ENCODE measurements at regions not wholly inside any gene's neighbourhood (a gene's known extent, or its start where the extent isn't known, plus 50 kb on each side); places are given as distances from the start of the nearest gene placed in this dataset.

GRCh38 chr6:19137505-19137904 is 699.7 kb upstream of the ID4 start:
- no peaks in the 10 kb centered on the region for H3K36me3 Mint-ChIP-seq
- H3K4me1 ChIP-seq (ENCODE audit: control insufficient read depth, insufficient read depth, low read length, poor library complexity, severe bottlenecking), result no peaks in the 10 kb centered on the region
- H3K4me3 Mint-ChIP-seq, result no peak overlapping the region
- H3K27me3 Mint-ChIP-seq, result no peaks in the 10 kb centered on the region
- no peaks in the 10 kb centered on the region for H3K27me3 ChIP-seq (ENCODE audit: control insufficient read depth, insufficient read depth, low read length)
- H3K36me3 ChIP-seq (ENCODE audit: control insufficient read depth, insufficient read depth, low read length), result no peaks in the 10 kb centered on the region
- no peak for ATAC-seq (ENCODE audit: low read depth in 2 of 2)
- H3K4me1 Mint-ChIP-seq, result no peaks in the 10 kb centered on the region
- H3K27ac ChIP-seq (ENCODE audit: insufficient read depth, low read length, poor library complexity, severe bottlenecking), result no peak overlapping the region
- H3K9me3 ChIP-seq (ENCODE audit: control insufficient read depth in 2 of 2, low read length in 2 of 2), result peaks cover 0 to under 1% of the 10 kb centered on the region in 2 experiments
- H3K27ac Mint-ChIP-seq, result no peak overlapping the region
- peaks cover 0 to 8% (median 2%) of the 10 kb centered on the region in 7 donors for H3K9me3 Mint-ChIP-seq
- no peak overlapping the region for H3K4me3 ChIP-seq (ENCODE audit: low read depth, low read length)
- DNase-seq, result no peak

GRCh38 chr6:19142275-19142674 is 694.9 kb upstream of the ID4 start:
- no peaks in the 10 kb centered on the region for H3K36me3 Mint-ChIP-seq
- no peak overlapping the region for H3K4me3 ChIP-seq (ENCODE audit: low read depth, low read length)
- H3K4me1 ChIP-seq (ENCODE audit: control insufficient read depth, insufficient read depth, low read length, poor library complexity, severe bottlenecking), result no peaks in the 10 kb centered on the region
- DNase-seq (no peak), ATAC-seq (ENCODE audit: low read depth in 2 of 2) (no peak)
- H3K27ac Mint-ChIP-seq, result no peak overlapping the region
- H3K9me3 Mint-ChIP-seq, result peaks cover 0 to 11% (median 4%) of the 10 kb centered on the region in 7 donors
- H3K4me3 Mint-ChIP-seq, result no peak overlapping the region
- H3K4me1 Mint-ChIP-seq, result no peaks in the 10 kb centered on the region
- H3K9me3 ChIP-seq (ENCODE audit: control insufficient read depth in 2 of 2, low read length in 2 of 2), result peaks cover 0 to 5% of the 10 kb centered on the region in 2 experiments
- no peaks in the 10 kb centered on the region for H3K27me3 ChIP-seq (ENCODE audit: control insufficient read depth, insufficient read depth, low read length)
- H3K27me3 Mint-ChIP-seq, result no peaks in the 10 kb centered on the region
- no peak overlapping the region for H3K27ac ChIP-seq (ENCODE audit: insufficient read depth, low read length, poor library complexity, severe bottlenecking)
- no peaks in the 10 kb centered on the region for H3K36me3 ChIP-seq (ENCODE audit: control insufficient read depth, insufficient read depth, low read length)

- Mint-ChIP-seq H3K4me1 (no peaks in the 10 kb centered on the region), H3K36me3 (no peaks in the 10 kb centered on the region), H3K27ac (no peak overlapping the region), H3K4me3 (no peak overlapping the region), H3K27me3 (no peaks in the 10 kb centered on the region), H3K9me3 (peaks cover 4 to 23% (median 7%) of the 10 kb centered on the region in 7 donors)
- Histone ChIP-seq H3K9me3 (ENCODE audit: control insufficient read depth in 2 of 2, low read length in 2 of 2) (no peaks in the 10 kb centered on the region), H3K27ac (ENCODE audit: insufficient read depth, low read length, poor library complexity, severe bottlenecking) (no peak overlapping the region), H3K36me3 (ENCODE audit: control insufficient read depth, insufficient read depth, low read length) (no peaks in the 10 kb centered on the region), H3K4me3 (ENCODE audit: low read depth, low read length) (no peak overlapping the region), H3K4me1 (ENCODE audit: control insufficient read depth, insufficient read depth, low read length, poor library complexity, severe bottlenecking) (no peaks in the 10 kb centered on the region), H3K27me3 (ENCODE audit: control insufficient read depth, insufficient read depth, low read length) (no peaks in the 10 kb centered on the region)
- DNase-seq (no peak), ATAC-seq (ENCODE audit: low read depth in 2 of 2) (no peak)
Observed at GRCh38 chr6:19150307-19150706, 686.9 kb upstream of the ID4 start.

- no peaks in the 10 kb centered on the region for H3K4me1 ChIP-seq (ENCODE audit: control insufficient read depth, insufficient read depth, low read length, poor library complexity, severe bottlenecking)
- no peaks in the 10 kb centered on the region for H3K36me3 Mint-ChIP-seq
- H3K9me3 Mint-ChIP-seq, result peaks cover 4 to 16% (median 7%) of the 10 kb centered on the region in 7 donors
Observed at GRCh38 chr6:19153270-19153980, 683.7 kb upstream of the ID4 start.

GRCh38 chr6:19153981-19154295 is 683.2 kb upstream of the ID4 start:
- Mint-ChIP-seq H3K4me1 (no peaks in the 10 kb centered on the region), H3K27ac (no peak overlapping the region), H3K9me3 (peaks cover under 1 to 14% (median 7%) of the 10 kb centered on the region in 7 donors), H3K27me3 (no peaks in the 10 kb centered on the region), H3K36me3 (no peaks in the 10 kb centered on the region), H3K4me3 (no peak overlapping the region)
- Histone ChIP-seq H3K4me3 (ENCODE audit: low read depth, low read length) (no peak overlapping the region), H3K27me3 (ENCODE audit: control insufficient read depth, insufficient read depth, low read length) (no peaks in the 10 kb centered on the region), H3K9me3 (ENCODE audit: control insufficient read depth in 2 of 2, low read length in 2 of 2) (no peaks in the 10 kb centered on the region), H3K36me3 (ENCODE audit: control insufficient read depth, insufficient read depth, low read length) (no peaks in the 10 kb centered on the region), H3K4me1 (ENCODE audit: control insufficient read depth, insufficient read depth, low read length, poor library complexity, severe bottlenecking) (no peaks in the 10 kb centered on the region), H3K27ac (ENCODE audit: insufficient read depth, low read length, poor library complexity, severe bottlenecking) (no peak overlapping the region)
- DNase-seq, result no peak
- no peak for ATAC-seq (ENCODE audit: low read depth in 2 of 2)

More at GRCh38 chr6:19153270-19153980, 683.7 kb upstream of the ID4 start:
- DNase-seq (no peak), ATAC-seq (ENCODE audit: low read depth in 2 of 2) (no peak)
- H3K4me1 Mint-ChIP-seq, result no peaks in the 10 kb centered on the region
- no peak overlapping the region for H3K4me3 ChIP-seq (ENCODE audit: low read depth, low read length)
- H3K27me3 Mint-ChIP-seq, result no peaks in the 10 kb centered on the region
- no peaks in the 10 kb centered on the region for H3K36me3 ChIP-seq (ENCODE audit: control insufficient read depth, insufficient read depth, low read length)
- H3K27ac ChIP-seq (ENCODE audit: insufficient read depth, low read length, poor library complexity, severe bottlenecking), result no peak overlapping the region
- no peak overlapping the region for H3K27ac Mint-ChIP-seq
- no peak overlapping the region for H3K4me3 Mint-ChIP-seq
- no peaks in the 10 kb centered on the region for H3K27me3 ChIP-seq (ENCODE audit: control insufficient read depth, insufficient read depth, low read length)
- no peaks in the 10 kb centered on the region for H3K9me3 ChIP-seq (ENCODE audit: control insufficient read depth in 2 of 2, low read length in 2 of 2)

- no peak overlapping the region for H3K4me3 ChIP-seq (ENCODE audit: low read depth, low read length)
- H3K27ac Mint-ChIP-seq, result no peak overlapping the region
- H3K27me3 Mint-ChIP-seq, result no peaks in the 10 kb centered on the region
- H3K4me3 Mint-ChIP-seq, result no peak overlapping the region
- no peaks in the 10 kb centered on the region for H3K27me3 ChIP-seq (ENCODE audit: control insufficient read depth, insufficient read depth, low read length)
- H3K36me3 Mint-ChIP-seq, result no peaks in the 10 kb centered on the region
- no peaks in the 10 kb centered on the region for H3K9me3 ChIP-seq (ENCODE audit: control insufficient read depth in 2 of 2, low read length in 2 of 2)
- H3K36me3 ChIP-seq (ENCODE audit: control insufficient read depth, insufficient read depth, low read length), result no peaks in the 10 kb centered on the region
- H3K9me3 Mint-ChIP-seq, result peaks cover 0 to 14% (median 7%) of the 10 kb centered on the region in 7 donors
- no peaks in the 10 kb centered on the region for H3K4me1 ChIP-seq (ENCODE audit: control insufficient read depth, insufficient read depth, low read length, poor library complexity, severe bottlenecking)
- ATAC-seq (ENCODE audit: low read depth in 2 of 2), result no peak
- no peak overlapping the region for H3K27ac ChIP-seq (ENCODE audit: insufficient read depth, low read length, poor library complexity, severe bottlenecking)
- no peaks in the 10 kb centered on the region for H3K4me1 Mint-ChIP-seq
- no peak for DNase-seq
Observed at GRCh38 chr6:19156443-19156842, 680.7 kb upstream of the ID4 start.

- no peaks in the 10 kb centered on the region for H3K9me3 ChIP-seq (ENCODE audit: control insufficient read depth in 2 of 2, low read length in 2 of 2)
- H3K36me3 Mint-ChIP-seq, result no peaks in the 10 kb centered on the region
- H3K4me1 Mint-ChIP-seq, result no peaks in the 10 kb centered on the region
- DNase-seq (no peak), ATAC-seq (ENCODE audit: low read depth in 2 of 2) (no peak)
- H3K4me3 ChIP-seq (ENCODE audit: low read depth, low read length), result no peak overlapping the region
- peaks cover 0 to 14% (median 4%) of the 10 kb centered on the region in 7 donors for H3K9me3 Mint-ChIP-seq
- H3K27me3 Mint-ChIP-seq, result no peaks in the 10 kb centered on the region
- H3K4me3 Mint-ChIP-seq, result no peak overlapping the region
- no peaks in the 10 kb centered on the region for H3K36me3 ChIP-seq (ENCODE audit: control insufficient read depth, insufficient read depth, low read length)
- H3K4me1 ChIP-seq (ENCODE audit: control insufficient read depth, insufficient read depth, low read length, poor library complexity, severe bottlenecking), result no peaks in the 10 kb centered on the region
- H3K27ac ChIP-seq (ENCODE audit: insufficient read depth, low read length, poor library complexity, severe bottlenecking), result no peak overlapping the region
- no peak overlapping the region for H3K27ac Mint-ChIP-seq
- H3K27me3 ChIP-seq (ENCODE audit: control insufficient read depth, insufficient read depth, low read length), result no peaks in the 10 kb centered on the region
Observed at GRCh38 chr6:19157486-19157885, 679.7 kb upstream of the ID4 start.

- no peaks in the 10 kb centered on the region for H3K36me3 Mint-ChIP-seq
Observed at GRCh38 chr6:19158586-19158985, 678.6 kb upstream of the ID4 start.

More at GRCh38 chr6:19158586-19158985, 678.6 kb upstream of the ID4 start:
- Mint-ChIP-seq H3K9me3 (peaks cover 0 to 16% (median 4%) of the 10 kb centered on the region in 7 donors), H3K27ac (no peak overlapping the region), H3K4me1 (no peaks in the 10 kb centered on the region), H3K4me3 (no peak overlapping the region), H3K27me3 (no peaks in the 10 kb centered on the region)
- DNase-seq, result no peak
- Histone ChIP-seq H3K27ac (ENCODE audit: insufficient read depth, low read length, poor library complexity, severe bottlenecking) (no peak overlapping the region), H3K36me3 (ENCODE audit: control insufficient read depth, insufficient read depth, low read length) (no peaks in the 10 kb centered on the region), H3K27me3 (ENCODE audit: control insufficient read depth, insufficient read depth, low read length) (no peaks in the 10 kb centered on the region), H3K4me1 (ENCODE audit: control insufficient read depth, insufficient read depth, low read length, poor library complexity, severe bottlenecking) (no peaks in the 10 kb centered on the region), H3K9me3 (ENCODE audit: control insufficient read depth in 2 of 2, low read length in 2 of 2) (no peaks in the 10 kb centered on the region), H3K4me3 (ENCODE audit: low read depth, low read length) (no peak overlapping the region)
- ATAC-seq (ENCODE audit: low read depth in 2 of 2), result no peak

Measured in CD4-positive, CD25-positive, alpha-beta regulatory T cell (primary cell).